22Rv1 (cell line): ENCODE measurements at regions not wholly inside any gene's neighbourhood (a gene's known extent, or its start where the extent isn't known, plus 50 kb on each side); places are given as distances from the start of the nearest gene placed in this dataset.

Source experiments
- CTCF ChIP-seq: fragments of 450-650 bp; IDR thresholded peaks from 2 replicates; pipeline ENCODE4 v1.5.1; 2017; ENCODE audit warnings: mild to moderate bottlenecking
- ZFX ChIP-seq: fragments of 450-650 bp; IDR thresholded peaks from 2 replicates; pipeline ENCODE4 v1.6.1; 2017; ENCODE audit warnings: antibody characterized with exemption, borderline replicate concordance

- no peak for TF ChIP-seq CTCF
- TF ChIP-seq ZFX: no peak
Observed at GRCh38 chr5:82806513-82806912, 270.7 kb downstream of the TMEM167A start.
